ENCODE measurements at regions not wholly inside any gene's neighbourhood (a gene's known extent, or its start where the extent isn't known, plus 50 kb on each side); places are given as distances from the start of the nearest gene placed in this dataset.

DNA sequence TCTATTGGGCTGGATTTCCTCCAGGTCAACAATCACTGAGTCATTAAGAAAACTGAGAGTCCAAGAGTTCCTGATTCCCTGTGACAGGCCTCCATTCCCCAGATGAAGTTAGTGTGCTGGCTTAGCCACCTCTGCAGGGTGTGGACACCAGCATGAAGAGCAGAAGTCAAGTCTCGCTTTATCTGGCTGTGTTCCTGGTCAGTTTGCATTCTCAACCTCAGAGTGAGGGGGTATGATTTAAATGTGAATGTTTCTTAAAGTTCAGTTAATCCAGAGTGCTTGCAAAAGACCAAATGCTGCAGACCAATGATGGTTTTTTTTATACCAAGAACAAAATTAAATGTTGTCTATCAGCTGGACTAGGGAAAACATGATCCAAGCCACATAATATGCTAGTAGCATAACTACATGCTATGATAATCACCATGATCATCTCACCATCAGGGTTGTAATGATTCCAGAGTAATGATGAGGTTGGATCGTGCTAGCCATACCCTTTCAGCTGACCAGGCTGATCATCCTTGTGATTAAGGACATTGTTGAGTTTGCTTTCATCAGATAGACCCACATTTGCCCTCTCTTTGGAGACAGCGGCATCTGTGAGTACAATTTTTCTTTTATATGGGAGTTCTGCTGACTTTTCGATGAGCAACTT is 145.8 kb upstream of the ARHGAP20 start:
- Histone ChIP-seq H3K36me3 (no peaks in the 10 kb centered on the region), H3K4me3 (no peak overlapping the region), H3K4me1 (ENCODE audit: insufficient read depth) (no peaks in the 10 kb centered on the region), H3K27me3 (no peaks in the 10 kb centered on the region), H3K27ac (no peak overlapping the region), H3K9me3 (no peaks in the 10 kb centered on the region)
- intact Hi-C loops (cut with DNase I), result no loop called here
- no peak for DNase-seq
- no peak for TF ChIP-seq EP300 (IDR thresholded peaks at IDR 0.05)
- TF ChIP-seq POLR2A (IDR thresholded peaks at IDR 0.05), result no peak
- no peak for TF ChIP-seq CTCF (IDR thresholded peaks at IDR 0.05)
- 70 to 82% (median 76%) methylated on average over 4 of the region's 4 CpGs for WGBS, 3 donors

DNA sequence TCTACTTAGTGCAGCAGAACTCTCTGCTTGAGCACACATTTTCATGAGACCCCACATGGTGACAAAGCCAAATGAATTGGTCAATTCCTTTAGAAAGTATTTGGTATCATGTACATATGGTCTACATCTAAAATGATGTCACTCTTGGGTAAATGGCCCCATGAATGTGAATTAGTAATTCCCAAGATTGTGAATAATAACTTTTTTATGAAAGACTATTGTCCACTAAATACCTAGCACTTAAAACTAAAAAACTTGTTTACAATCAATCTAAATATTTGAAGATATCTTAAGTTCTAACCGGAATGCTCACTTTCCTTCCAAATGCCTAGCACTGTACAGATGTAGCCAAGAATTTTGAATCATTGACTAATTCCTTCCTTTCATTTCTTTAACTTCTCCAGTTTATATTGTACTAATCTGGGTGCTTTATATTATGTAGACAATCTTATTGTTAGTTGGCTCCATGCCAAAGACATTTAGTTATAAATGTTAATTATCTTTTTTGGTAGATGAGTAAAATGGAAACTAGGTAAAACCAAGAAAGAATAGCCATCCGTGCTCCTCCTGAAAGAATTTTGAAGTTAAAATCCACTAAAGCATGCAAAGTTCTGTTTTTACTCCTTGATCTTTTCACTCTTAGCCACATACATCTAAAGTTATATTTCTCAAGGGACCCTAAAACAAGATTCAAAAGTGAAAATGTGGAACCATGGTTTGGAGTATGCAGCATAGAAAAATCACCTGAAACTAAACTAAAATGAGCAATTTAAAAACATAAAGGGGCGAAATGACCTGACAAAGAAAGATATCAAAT is 145.0 kb upstream of the ARHGAP20 start:
- H3K27me3 ChIP-seq, result no peaks in the 10 kb centered on the region
- DNase-seq, result no peak
- H3K9me3 ChIP-seq, result no peaks in the 10 kb centered on the region
- H3K27ac ChIP-seq, result no peak overlapping the region
- no peak for TF ChIP-seq POLR2A (IDR thresholded peaks at IDR 0.05)
- no peak for TF ChIP-seq EP300 (IDR thresholded peaks at IDR 0.05)
- no peak for TF ChIP-seq CTCF (IDR thresholded peaks at IDR 0.05)
- intact Hi-C loops (cut with DNase I), result no loop called here
- H3K4me3 ChIP-seq, result no peak overlapping the region
- H3K36me3 ChIP-seq, result no peaks in the 10 kb centered on the region
- 52 to 60% (median 58%) methylated on average over 3 of the region's 3 CpGs for whole genome bisulfite sequencing, 3 donors
- no peaks in the 10 kb centered on the region for H3K4me1 ChIP-seq (ENCODE audit: insufficient read depth)

- Histone ChIP-seq H3K4me1 (ENCODE audit: insufficient read depth) (no peaks in the 10 kb centered on the region), H3K4me3 (no peak overlapping the region), H3K27me3 (no peaks in the 10 kb centered on the region), H3K27ac (no peak overlapping the region), H3K36me3 (no peaks in the 10 kb centered on the region), H3K9me3 (no peaks in the 10 kb centered on the region)
- WGBS, 3 donors, result 92 to 97% (median 95%) methylated on average over 3 of the region's 3 CpGs
- no peak for DNase-seq
- TF ChIP-seq CTCF (IDR thresholded peaks at IDR 0.05) (no peak), EP300 (IDR thresholded peaks at IDR 0.05) (no peak), POLR2A (IDR thresholded peaks at IDR 0.05) (no peak)
- intact Hi-C loops (cut with DNase I), result no loop called here
Observed at GRCh38 chr11:110856340-110856739, 144.1 kb upstream of the ARHGAP20 start.

GRCh38 chr11:110855191-110855590 is 143.0 kb upstream of the ARHGAP20 start:
- no peaks in the 10 kb centered on the region for H3K27me3 ChIP-seq
- WGBS, 3 donors, result 12 to 16% (median 13%) methylated on average over 1 of the region's 1 CpG

More at GRCh38 chr11:110855191-110855590, 143.0 kb upstream of the ARHGAP20 start:
- intact Hi-C loops (cut with DNase I), result no loop called here
- no peak overlapping the region for H3K4me3 ChIP-seq
- H3K4me1 ChIP-seq (ENCODE audit: insufficient read depth), result no peaks in the 10 kb centered on the region
- no peak overlapping the region for H3K27ac ChIP-seq
- H3K9me3 ChIP-seq, result no peaks in the 10 kb centered on the region
- TF ChIP-seq EP300 (IDR thresholded peaks at IDR 0.05) (no peak), POLR2A (IDR thresholded peaks at IDR 0.05) (no peak)
- no peaks in the 10 kb centered on the region for H3K36me3 ChIP-seq
- DNase-seq, result no peak
